Smooth muscle cell (in vitro differentiated cells): ENCODE measurements at regions not wholly inside any gene's neighbourhood (a gene's known extent, or its start where the extent isn't known, plus 50 kb on each side); places are given as distances from the start of the nearest gene placed in this dataset.

Experiments used
- DNase-seq: peaks from one replicate; lab custom pipeline; 2025; ENCODE audit not compliant: unreplicated experiment; lab: John Stamatoyannopoulos, UW
- H2AFZ ChIP-seq: fragments of 200-600 bp; sonication (generic); 2 replicates; pipeline ENCODE4 v1.6.0; 2016; ENCODE audit warnings: antibody characterized with exemption, low read depth, mild to moderate bottlenecking
- H3F3A ChIP-seq: fragments of 200-600 bp; sonication (generic); 2 replicates; pipeline ENCODE4 v1.6.0; 2017; ENCODE audit warnings: antibody characterized with exemption, low read depth
- H3K27ac ChIP-seq: fragments of 200-600 bp; sonication (generic); 2 replicates; pipeline ENCODE4 v1.5.1; 2016; ENCODE audit warnings: low read depth, mild to moderate bottlenecking
- H3K27me3 ChIP-seq: fragments of 200-600 bp; sonication (generic); 2 replicates; pipeline ENCODE4 v1.6.1; 2016; ENCODE audit warnings: low read depth, mild to moderate bottlenecking
- H3K36me3 ChIP-seq: fragments of 200-600 bp; sonication (generic); 2 replicates; pipeline ENCODE4 v1.5.1; 2016; ENCODE audit warnings: low read depth
- H3K4me1 ChIP-seq: fragments of 200-600 bp; sonication (generic); 2 replicates; pipeline ENCODE4 v1.5.1; 2016; ENCODE audit warnings: low read depth
- H3K4me2 ChIP-seq: fragments of 200-600 bp; sonication (generic); 2 replicates; pipeline ENCODE4 v1.6.0; 2016; ENCODE audit warnings: mild to moderate bottlenecking
- H3K4me3 ChIP-seq: fragments of 200-600 bp; sonication (generic); 2 replicates; pipeline ENCODE4 v1.5.1; 2016; ENCODE audit warnings: mild to moderate bottlenecking
- H3K79me2 ChIP-seq: fragments of 200-600 bp; sonication (generic); 2 replicates; pipeline ENCODE4 v1.6.0; 2016; ENCODE audit warnings: low read depth, mild to moderate bottlenecking
- H3K9ac ChIP-seq: fragments of 200-600 bp; sonication (generic); 2 replicates; pipeline ENCODE4 v1.6.0; 2016; ENCODE audit warnings: low read depth
- H3K9me3 ChIP-seq: fragments of 200-600 bp; sonication (generic); replicated peaks from 2 replicates; pipeline ENCODE4 v1.5.1; 2016; ENCODE audit warnings: low read depth
- H4K20me1 ChIP-seq: fragments of 200-600 bp; sonication (generic); 2 replicates; pipeline ENCODE4 v1.6.0; 2016; ENCODE audit warnings: low read depth
- CTCF ChIP-seq: fragments of 200-600 bp; sonication (generic); IDR thresholded peaks from 2 replicates; pipeline ENCODE4 v1.5.1; 2017; ENCODE audit warnings: borderline replicate concordance, mild to moderate bottlenecking, antibody characterized with exemption; ENCODE audit not compliant: insufficient read depth, poor library complexity, severe bottlenecking
- WGBS: methylation state at CpG from one replicate; pipeline ENCODE4 v1.1.7; 2016; ENCODE audit warnings: low lambda C conversion rate; 5-methylcytosine and 5-hydroxymethylcytosine counted together

GRCh38 chr7:84482476-84482875 lies 287.9 kb upstream of the SEMA3A start:
- no peak for DNase-seq
- Histone ChIP-seq H3K4me3 (no peak overlapping the region), H3F3A (no peaks in the 10 kb centered on the region), H3K36me3 (no peaks in the 10 kb centered on the region), H3K4me2 (no peak overlapping the region), H4K20me1 (no peaks in the 10 kb centered on the region), H3K27me3 (no peaks in the 10 kb centered on the region), H3K79me2 (no peaks in the 10 kb centered on the region), H3K9me3 (no peaks in the 10 kb centered on the region), H3K27ac (no peak overlapping the region), H3K9ac (no peak overlapping the region), H3K4me1 (no peaks in the 10 kb centered on the region), H2AFZ (no peak overlapping the region)
- TF ChIP-seq CTCF, result no peak
- 64% methylated on average over 1 of the region's 1 CpG for WGBS

DNA sequence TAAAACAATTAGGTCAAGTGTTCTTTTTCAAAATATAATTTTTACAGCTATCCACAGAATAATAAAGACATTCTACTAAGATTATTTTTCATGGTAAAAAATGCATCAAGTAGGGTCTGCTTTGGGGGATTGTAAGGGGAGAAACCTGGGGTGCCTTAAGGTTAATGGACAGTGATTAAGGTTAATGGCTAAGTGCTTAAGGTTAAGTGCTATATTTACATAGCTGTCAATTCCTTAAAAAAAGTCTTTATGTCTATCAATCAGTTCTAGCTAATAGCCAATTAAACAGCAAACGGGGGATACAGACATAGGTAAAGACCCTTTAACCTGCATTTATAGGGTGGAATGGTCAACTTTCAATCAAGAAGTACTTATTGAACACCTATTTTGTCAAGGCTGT lies 284.5 kb upstream of the SEMA3A start:
- no peaks in the 10 kb centered on the region for H3K79me2 ChIP-seq
- no peak overlapping the region for H2AFZ ChIP-seq
- 74% methylated on average over 1 of the region's 1 CpG for WGBS
- no peaks in the 10 kb centered on the region for H3F3A ChIP-seq
- no peak for DNase-seq
- H3K36me3 ChIP-seq, result no peaks in the 10 kb centered on the region
- TF ChIP-seq CTCF, result no peak
- H4K20me1 ChIP-seq, result no peaks in the 10 kb centered on the region
- H3K27ac ChIP-seq, result no peak overlapping the region
- H3K9ac ChIP-seq, result no peak overlapping the region
- H3K4me1 ChIP-seq, result no peaks in the 10 kb centered on the region
- no peaks in the 10 kb centered on the region for H3K9me3 ChIP-seq
- H3K27me3 ChIP-seq, result no peaks in the 10 kb centered on the region
- H3K4me3 ChIP-seq, result no peak overlapping the region
- no peak overlapping the region for H3K4me2 ChIP-seq

GRCh38 chr7:84477786-84478478 lies 283.3 kb upstream of the SEMA3A start:
- Histone ChIP-seq H3K9ac (no peak overlapping the region), H3K27ac (no peak overlapping the region), H3K4me2 (no peak overlapping the region), H2AFZ (no peak overlapping the region), H3K27me3 (no peaks in the 10 kb centered on the region), H3K79me2 (no peaks in the 10 kb centered on the region), H3K36me3 (no peaks in the 10 kb centered on the region), H3K9me3 (no peaks in the 10 kb centered on the region), H3K4me1 (no peaks in the 10 kb centered on the region), H3F3A (no peaks in the 10 kb centered on the region), H4K20me1 (no peaks in the 10 kb centered on the region), H3K4me3 (no peak overlapping the region)
- WGBS, result 82% methylated on average over 4 of the region's 4 CpGs
- DNase-seq, result no peak
- TF ChIP-seq CTCF, result no peak

DNA sequence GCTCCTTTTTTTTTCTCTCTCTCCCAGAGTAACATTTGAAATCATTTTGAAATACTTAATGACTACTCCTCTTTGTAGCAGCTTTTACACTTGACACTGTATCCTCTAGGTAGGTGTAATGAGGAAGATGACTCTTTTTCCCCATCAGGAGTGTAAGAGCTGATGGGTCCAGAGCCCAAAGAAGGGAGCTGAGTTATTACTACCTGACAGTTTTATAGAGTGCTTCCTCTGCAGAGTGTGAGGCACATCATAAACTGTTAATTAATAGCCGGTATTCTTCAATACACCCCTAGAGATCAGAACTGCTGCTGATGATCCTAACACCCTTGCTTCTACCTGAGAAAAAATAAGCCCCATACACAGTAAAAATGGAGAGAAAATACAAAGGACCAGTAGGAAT lies 279.8 kb upstream of the SEMA3A start:
- no peaks in the 10 kb centered on the region for H4K20me1 ChIP-seq
- no peak for DNase-seq
- H3K36me3 ChIP-seq, result no peaks in the 10 kb centered on the region
- no peak overlapping the region for H2AFZ ChIP-seq
- no peak overlapping the region for H3K9ac ChIP-seq
- WGBS, result 64% methylated on average over 1 of the region's 1 CpG
- no peaks in the 10 kb centered on the region for H3K4me1 ChIP-seq
- no peak overlapping the region for H3K4me2 ChIP-seq
- no peak overlapping the region for H3K27ac ChIP-seq
- no peaks in the 10 kb centered on the region for H3K79me2 ChIP-seq
- H3F3A ChIP-seq, result no peaks in the 10 kb centered on the region
- H3K9me3 ChIP-seq, result no peaks in the 10 kb centered on the region
- no peak overlapping the region for H3K4me3 ChIP-seq
- no peak for TF ChIP-seq CTCF
- no peaks in the 10 kb centered on the region for H3K27me3 ChIP-seq
